HFF-Myc (cell line): ENCODE measurements at regions not wholly inside any gene's neighbourhood (a gene's known extent, or its start where the extent isn't known, plus 50 kb on each side); places are given as distances from the start of the nearest gene placed in this dataset.

Experiments
- DNase-seq: peaks from one replicate; pipeline ENCODE4 v3.0.0-alpha.2; 2011; ENCODE audit warnings: low read depth; ENCODE audit errors: extremely low read depth
- H3K4me3 ChIP-seq: replicated peaks from 2 replicates; pipeline ENCODE4 v1.5.1; 2011; ENCODE audit warnings: low read depth, mild to moderate bottlenecking, control low read depth, low read length
- TF ChIP-seq, protein P1 (sequence below): IDR thresholded peaks from 2 replicates; pipeline ENCODE4 v1.5.1; 2012; ENCODE audit warnings: mild to moderate bottlenecking, low read depth, low read length, control low read depth; ENCODE audit errors: missing control alignments

DNA sequence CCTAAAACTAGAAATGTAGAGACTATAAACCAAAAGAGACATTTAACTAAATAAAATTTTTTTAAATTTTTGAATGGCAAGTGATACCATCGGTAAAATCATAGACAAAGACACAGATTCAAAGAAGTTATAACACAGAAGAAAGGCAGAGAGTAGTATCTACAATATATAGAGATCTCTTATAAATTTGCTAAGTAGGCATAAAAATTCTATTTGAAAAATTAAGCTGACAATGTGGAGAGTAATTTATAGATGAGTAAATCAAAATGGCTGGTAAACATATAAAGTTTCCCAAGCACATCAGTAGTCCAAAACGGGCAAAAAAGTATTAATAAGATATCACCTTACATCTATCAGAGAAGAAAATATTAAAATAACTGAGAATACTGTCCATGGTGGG lies 1061.0 kb downstream of the ADGRL2 start:
- DNase-seq: no peak
- no peak overlapping the region for H3K4me3 ChIP-seq
- TF ChIP-seq, protein P1, sequence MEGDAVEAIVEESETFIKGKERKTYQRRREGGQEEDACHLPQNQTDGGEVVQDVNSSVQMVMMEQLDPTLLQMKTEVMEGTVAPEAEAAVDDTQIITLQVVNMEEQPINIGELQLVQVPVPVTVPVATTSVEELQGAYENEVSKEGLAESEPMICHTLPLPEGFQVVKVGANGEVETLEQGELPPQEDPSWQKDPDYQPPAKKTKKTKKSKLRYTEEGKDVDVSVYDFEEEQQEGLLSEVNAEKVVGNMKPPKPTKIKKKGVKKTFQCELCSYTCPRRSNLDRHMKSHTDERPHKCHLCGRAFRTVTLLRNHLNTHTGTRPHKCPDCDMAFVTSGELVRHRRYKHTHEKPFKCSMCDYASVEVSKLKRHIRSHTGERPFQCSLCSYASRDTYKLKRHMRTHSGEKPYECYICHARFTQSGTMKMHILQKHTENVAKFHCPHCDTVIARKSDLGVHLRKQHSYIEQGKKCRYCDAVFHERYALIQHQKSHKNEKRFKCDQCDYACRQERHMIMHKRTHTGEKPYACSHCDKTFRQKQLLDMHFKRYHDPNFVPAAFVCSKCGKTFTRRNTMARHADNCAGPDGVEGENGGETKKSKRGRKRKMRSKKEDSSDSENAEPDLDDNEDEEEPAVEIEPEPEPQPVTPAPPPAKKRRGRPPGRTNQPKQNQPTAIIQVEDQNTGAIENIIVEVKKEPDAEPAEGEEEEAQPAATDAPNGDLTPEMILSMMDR: no peak

DNA sequence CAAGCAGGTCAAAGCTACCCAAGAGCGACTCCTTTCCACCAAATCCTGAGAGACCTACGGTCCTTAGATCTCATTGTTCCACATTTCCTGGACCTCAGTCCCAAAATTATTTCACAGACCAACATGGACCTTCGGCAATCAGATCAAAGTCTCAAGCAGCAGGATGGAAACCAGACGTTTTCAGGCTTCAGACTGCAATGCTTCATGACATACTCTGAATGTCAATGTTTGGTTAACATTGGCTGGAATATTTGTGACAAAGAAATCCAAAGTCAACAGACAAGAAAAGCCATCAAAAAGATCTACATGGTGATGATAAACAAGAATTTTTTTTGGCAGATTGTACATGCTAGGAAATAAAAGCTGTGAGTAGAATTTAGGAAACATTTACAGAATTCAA lies 1057.3 kb downstream of the ADGRL2 start:
- H3K4me3 ChIP-seq: no peak overlapping the region
- TF ChIP-seq, protein P1: no peak
- no peak for DNase-seq

DNA sequence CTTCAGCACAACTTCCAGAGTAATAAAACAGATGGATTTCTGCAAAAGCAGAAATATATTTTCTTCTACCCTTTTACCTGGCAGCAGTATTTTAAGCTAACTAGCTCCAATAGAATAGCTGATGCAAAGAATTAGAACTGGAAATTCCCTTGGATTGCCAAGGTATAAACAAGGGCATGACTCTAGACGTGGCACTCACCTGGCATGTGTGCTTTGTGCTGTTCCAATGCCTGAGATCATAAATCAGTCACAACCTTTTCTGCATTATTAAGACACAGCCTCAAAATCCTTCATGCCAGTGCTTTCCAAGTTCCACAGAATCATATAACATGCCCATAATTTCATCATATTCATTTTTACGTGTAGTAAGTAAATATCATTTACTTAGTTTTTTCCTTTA lies 1048.7 kb downstream of the ADGRL2 start:
- DNase-seq: no peak
- TF ChIP-seq, protein P1: no peak

DNA sequence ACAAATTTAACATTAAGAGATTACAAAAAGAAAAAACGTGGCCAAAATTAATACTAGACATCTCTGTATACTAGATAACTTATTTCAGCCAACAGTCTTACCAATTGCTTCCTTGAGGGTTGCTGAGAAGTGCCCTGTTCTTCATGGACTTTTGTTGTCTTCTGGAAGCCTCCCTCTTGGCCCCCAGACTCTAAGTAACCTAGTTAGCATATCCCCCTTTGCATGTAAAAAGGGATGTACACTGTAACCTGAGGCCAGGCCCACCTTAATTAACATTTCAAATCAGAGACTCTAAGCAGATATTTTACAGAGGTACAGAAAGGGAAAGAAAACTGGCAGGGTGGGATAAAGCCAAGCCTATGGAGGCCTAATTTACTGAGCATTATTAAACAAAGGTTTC lies 1047.3 kb downstream of the ADGRL2 start:
- no peak for DNase-seq
- H3K4me3 ChIP-seq: no peak overlapping the region
- TF ChIP-seq, protein P1: no peak

More for the DNA sequence above, 1048.7 kb downstream of the ADGRL2 start:
- H3K4me3 ChIP-seq: no peak overlapping the region

DNA sequence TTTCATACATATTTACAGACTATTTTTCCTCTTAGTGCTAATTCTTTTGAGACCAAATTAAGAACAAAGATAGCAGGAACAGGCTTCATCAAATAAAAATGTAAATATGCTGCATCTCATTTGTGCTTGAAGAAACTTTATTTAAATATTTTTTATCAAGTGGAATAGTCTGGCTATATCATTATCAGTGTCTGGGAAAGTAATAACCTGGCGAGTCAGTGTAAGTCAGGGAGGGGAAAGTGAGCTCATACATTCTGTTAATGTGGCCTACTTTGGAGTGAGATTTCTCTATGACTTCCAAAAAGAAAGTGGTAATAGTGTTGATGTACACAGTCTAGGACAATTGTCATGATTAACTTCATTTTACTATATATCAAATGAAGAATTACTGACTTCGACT lies 1045.1 kb downstream of the ADGRL2 start:
- H3K4me3 ChIP-seq: no peak overlapping the region
- DNase-seq: no peak
- TF ChIP-seq, protein P1: no peak

DNA sequence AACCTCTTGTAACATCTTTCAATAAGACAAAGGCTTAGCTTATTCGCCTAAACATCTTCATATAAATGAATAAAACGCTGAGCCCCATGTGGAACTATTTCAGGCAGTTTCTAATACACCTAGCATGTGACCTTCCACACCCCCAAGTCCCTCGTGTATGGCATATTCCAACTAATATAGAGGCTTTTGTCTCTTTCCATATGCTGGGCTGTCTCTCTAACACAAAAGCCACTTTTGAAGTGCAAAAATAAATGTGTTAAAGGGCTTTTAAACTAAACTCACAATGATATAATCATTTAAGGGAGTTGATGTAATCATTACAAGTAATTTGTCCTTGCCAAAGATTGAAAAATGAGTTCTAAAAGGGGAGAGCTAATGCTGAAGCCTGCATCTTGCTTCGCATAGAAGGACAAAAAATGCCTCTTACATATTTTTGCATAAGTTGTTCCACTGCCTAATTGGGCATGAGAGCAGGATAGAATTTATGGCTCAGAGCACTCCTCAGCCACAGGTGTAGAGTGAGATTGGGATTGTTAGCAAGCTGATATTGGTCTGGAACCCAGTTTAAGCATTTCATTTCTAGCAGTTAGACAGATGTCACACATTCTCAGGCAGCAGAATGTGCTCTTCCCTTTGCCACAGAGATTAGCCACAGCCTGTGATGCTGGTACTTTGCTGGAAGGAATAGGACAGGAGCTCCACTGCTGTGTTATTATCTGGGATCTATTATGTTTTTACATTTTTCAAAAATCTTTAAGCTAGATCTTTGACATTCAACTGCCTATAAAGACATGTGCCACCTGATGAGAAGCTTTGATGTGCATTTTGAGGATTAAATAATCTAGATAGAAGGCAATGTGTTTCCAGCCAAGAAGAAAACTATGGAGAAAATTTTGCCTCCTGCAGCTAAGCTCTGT lies 1044.4 kb downstream of the ADGRL2 start:
- TF ChIP-seq, protein P1: no peak
- no peak overlapping the region for H3K4me3 ChIP-seq
- DNase-seq: no peak

DNA sequence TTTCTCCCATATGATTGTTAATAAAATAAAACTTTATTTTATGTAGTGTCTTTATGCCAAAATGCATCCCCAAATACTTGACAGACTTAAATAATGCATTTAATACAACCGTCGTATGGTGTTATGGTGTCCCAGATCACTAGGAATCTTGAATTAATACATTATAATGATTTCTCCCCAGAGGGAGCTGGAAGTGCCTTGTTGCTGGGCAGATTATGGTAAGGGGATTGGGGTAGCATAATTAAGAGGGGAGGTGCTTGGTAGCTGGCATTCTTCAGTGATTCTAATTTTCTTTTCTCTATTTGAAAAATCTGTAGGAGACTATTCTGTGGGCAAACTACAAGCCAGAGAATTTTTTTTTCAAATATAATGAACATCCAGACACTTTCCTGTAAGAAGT lies 1043.7 kb downstream of the ADGRL2 start:
- TF ChIP-seq, protein P1: no peak

More for the DNA sequence above, 1043.7 kb downstream of the ADGRL2 start:
- DNase-seq: no peak
- no peak overlapping the region for H3K4me3 ChIP-seq
